Natural killer cell treated with Interleukin-12 subunit alpha and Interleukin-12 subunit beta and Interleukin-15 and Interleukin-18, amount 100 ng/mL, for 72 hours (primary cell): ENCODE measurements at regions not wholly inside any gene's neighbourhood (a gene's known extent, or its start where the extent isn't known, plus 50 kb on each side); places are given as distances from the start of the nearest gene placed in this dataset.

Source experiments
- ATAC-seq, 2 donors: fragments of 150-1000 bp; cut with Tn5 transposase in 1 of 2; sonication (Bioruptor Pico), chemical (Tn5 transposase) in 1 of 2; 2 replicates each; pipeline ENCODE4 v1.10.0; 2021
- DNase-seq: peaks from one replicate; pipeline ENCODE4 v3.0.0; 2022; ENCODE audit warnings: low spot score
- H3K27ac Mint-ChIP-seq, 2 donors: 1 replicate in 1 of 2; 2 replicates in 1 of 2; pipeline ENCODE4 v1.8.0; 2022; ENCODE audit warnings: mixed read lengths in 2 of 2, mild to moderate bottlenecking in 1 of 2, moderate library complexity in 1 of 2
- H3K27me3 Mint-ChIP-seq, 2 donors: 1 replicate in 1 of 2; 2 replicates in 1 of 2; pipeline ENCODE4 v1.8.0; 2022; ENCODE audit warnings: mixed read lengths in 2 of 2
- H3K36me3 Mint-ChIP-seq: one replicate; pipeline ENCODE4 v1.8.0; 2022; ENCODE audit warnings: mixed read lengths
- H3K4me1 Mint-ChIP-seq, 2 donors: 1 replicate in 1 of 2; 2 replicates in 1 of 2; pipeline ENCODE4 v1.8.0; 2022; ENCODE audit warnings: low read depth in 2 of 2, mixed read lengths in 2 of 2, mild to moderate bottlenecking in 1 of 2
- H3K4me3 Mint-ChIP-seq: one replicate; pipeline ENCODE4 v1.8.0; 2022; ENCODE audit warnings: mixed read lengths
- H3K9me3 Mint-ChIP-seq: 2 replicates; pipeline ENCODE4 v1.8.0; 2022; ENCODE audit warnings: mixed read lengths

DNA sequence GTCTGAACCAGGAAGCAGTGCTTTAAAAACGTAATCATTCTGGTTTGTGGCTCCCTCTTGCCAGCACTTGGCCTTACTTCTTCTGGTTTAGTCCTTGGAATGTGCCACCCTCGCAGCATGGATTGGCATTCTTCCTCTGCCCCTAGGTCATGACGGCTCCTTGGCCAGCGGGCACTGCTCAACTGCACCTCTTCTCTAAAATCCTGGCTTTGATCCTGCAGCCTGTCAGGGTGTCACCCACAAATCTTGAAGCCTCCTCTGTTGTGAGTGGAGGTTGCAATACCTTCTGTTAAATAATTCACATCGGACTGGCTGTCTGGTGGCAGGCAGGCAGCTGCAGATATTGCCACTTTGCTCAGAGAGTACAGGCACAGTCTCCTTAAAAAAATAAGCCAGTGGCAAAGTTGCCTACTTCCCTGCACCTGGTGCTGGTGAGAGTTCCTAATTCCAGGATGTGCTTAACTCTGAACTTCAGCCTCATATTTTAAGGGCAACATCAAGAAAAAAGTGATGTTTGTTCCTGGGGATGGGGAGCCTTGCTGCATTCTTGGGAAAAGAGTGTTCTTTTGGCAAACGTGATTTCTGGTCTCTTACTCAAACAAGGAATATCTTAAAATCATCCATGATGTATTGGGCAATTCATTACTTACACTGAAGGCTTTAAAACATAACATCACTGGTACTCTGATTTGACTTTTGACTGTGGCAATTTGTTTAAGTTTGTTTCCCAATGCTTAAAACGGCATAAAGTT is 179.8 kb downstream of the FOXA2 start:
- H3K27me3 Mint-ChIP-seq = no peaks in the 10 kb centered on the region
- peak overlapping the region; percentile 77 for H3K4me3 Mint-ChIP-seq
- ATAC-seq = no peak
- DNase-seq = no peak
- H3K27ac Mint-ChIP-seq = no peak overlapping the region
- peaks cover 3% of the 10 kb centered on the region for H3K9me3 Mint-ChIP-seq
- peaks cover 12 to 20% of the 10 kb centered on the region in 2 donors for H3K4me1 Mint-ChIP-seq
- H3K36me3 Mint-ChIP-seq = no peaks in the 10 kb centered on the region

DNA sequence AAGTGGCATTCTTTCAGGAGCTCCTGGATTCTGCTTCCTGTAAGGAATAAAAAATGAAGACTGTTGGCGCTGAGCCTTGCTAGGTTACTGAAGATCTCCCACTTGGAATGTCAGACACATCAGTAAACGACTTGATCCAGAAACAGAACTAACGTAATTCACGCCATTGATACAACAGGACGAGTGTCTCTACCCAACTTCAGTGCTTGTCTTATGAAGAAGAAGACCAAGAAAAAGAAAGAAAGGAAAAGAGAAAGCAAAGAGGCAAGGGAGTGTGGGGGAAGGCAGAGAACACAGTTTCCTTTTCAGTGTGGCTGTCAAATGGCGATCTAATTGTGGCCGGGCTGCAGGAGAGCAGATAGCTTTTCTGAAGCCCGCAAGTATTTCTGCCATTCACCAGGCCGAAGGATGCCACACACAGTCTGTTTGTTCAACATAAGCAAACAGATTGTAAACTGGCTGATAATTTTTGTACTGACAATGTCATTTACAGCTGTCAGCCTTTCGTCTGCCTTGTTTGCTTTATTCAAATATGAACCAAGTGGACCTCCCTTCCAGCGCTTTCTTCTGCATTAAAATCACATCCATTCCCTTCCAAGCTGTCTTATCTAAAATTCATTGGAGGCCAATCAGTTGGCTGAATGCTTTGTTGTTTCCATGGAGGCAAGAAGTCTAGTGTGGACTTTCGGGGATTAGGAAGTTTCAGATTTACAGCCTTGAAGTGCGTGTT is 180.6 kb downstream of the FOXA2 start:
- DNase-seq (no peak), ATAC-seq (peak in 1 of 2 donors; percentile 76)
- Mint-ChIP-seq H3K4me3 (peak overlapping the region; percentile 77), H3K36me3 (no peaks in the 10 kb centered on the region), H3K27me3 (no peaks in the 10 kb centered on the region), H3K27ac (peak overlapping the region in 1 of 2 donors; percentile 69), H3K4me1 (peaks cover 12 to 20% of the 10 kb centered on the region in 2 donors), H3K9me3 (peaks cover 5% of the 10 kb centered on the region)

- peaks cover 5% of the 10 kb centered on the region for H3K9me3 Mint-ChIP-seq
- DNase-seq = no peak
- no peaks in the 10 kb centered on the region for H3K36me3 Mint-ChIP-seq
- H3K4me1 Mint-ChIP-seq = peaks cover 12 to 20% of the 10 kb centered on the region in 2 donors
- H3K27ac Mint-ChIP-seq = peak overlapping the region in 1 of 2 donors; percentile 69
- H3K4me3 Mint-ChIP-seq = peak overlapping the region; percentile 77
- peak in 1 of 2 donors; percentile 24 for ATAC-seq
- H3K27me3 Mint-ChIP-seq = peaks cover 2 to 3% of the 10 kb centered on the region in 2 donors
Measured at GRCh38 chr20:22403022-22403631, 181.2 kb downstream of the FOXA2 start.

- Mint-ChIP-seq H3K36me3 (no peaks in the 10 kb centered on the region), H3K27ac (no peak overlapping the region), H3K27me3 (peaks cover 3 to 7% of the 10 kb centered on the region in 2 donors), H3K4me1 (peaks cover 12 to 20% of the 10 kb centered on the region in 2 donors), H3K4me3 (peak overlapping the region; percentile 15), H3K9me3 (peaks cover 5% of the 10 kb centered on the region)
- no peak for DNase-seq
- no peak for ATAC-seq
Measured at GRCh38 chr20:22402550-22402949, 181.8 kb downstream of the FOXA2 start.

DNA sequence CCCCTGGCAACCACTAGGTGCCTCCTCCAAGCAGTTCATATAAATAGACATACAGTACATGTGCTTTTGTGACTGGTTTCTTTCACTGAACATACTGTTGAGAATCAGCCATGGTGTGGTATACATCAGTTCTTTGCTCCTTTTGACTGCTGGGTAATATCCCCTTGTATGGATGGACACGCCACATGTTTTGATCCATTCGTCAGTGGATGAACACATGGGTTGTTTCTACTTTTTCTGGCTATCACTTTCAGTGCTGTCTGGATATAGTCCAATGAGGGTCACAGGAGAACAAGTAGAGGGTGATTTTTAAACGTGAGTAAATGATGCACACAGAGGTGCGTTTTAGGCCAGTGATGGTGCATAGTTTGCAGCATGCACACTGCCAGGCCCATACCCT is 183.9 kb downstream of the FOXA2 start:
- Mint-ChIP-seq H3K9me3 (peaks cover 5% of the 10 kb centered on the region), H3K36me3 (no peaks in the 10 kb centered on the region), H3K4me3 (no peak overlapping the region), H3K4me1 (peaks cover 12 to 20% of the 10 kb centered on the region in 2 donors), H3K27me3 (peaks cover 3 to 7% of the 10 kb centered on the region in 2 donors), H3K27ac (no peak overlapping the region)
- DNase-seq = no peak
- no peak for ATAC-seq

DNA sequence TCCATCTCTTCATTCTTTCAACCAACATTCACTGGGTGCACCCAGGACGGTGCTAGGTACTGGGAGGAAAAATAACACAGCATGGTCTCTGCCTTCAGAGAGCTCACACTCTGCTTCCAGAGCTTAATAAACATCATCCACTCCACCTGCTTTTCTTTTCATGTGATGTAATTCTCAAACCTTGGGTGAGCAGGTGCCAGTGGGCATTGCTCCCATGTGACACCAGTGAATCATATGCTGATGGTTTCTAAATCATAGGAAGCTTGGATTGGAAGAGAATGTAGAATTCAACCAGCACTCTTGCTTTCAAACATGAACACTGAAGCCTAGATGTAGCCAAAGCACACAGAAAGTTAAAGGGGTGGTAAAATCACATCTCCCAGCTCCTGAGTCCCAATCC is 189.8 kb downstream of the FOXA2 start:
- Mint-ChIP-seq H3K4me3 (no peak overlapping the region), H3K36me3 (no peaks in the 10 kb centered on the region), H3K9me3 (peaks cover 3% of the 10 kb centered on the region), H3K27me3 (peaks cover 3 to 7% of the 10 kb centered on the region in 2 donors), H3K27ac (no peak overlapping the region), H3K4me1 (no peaks in the 10 kb centered on the region)
- ATAC-seq (no peak), DNase-seq (no peak)

DNA sequence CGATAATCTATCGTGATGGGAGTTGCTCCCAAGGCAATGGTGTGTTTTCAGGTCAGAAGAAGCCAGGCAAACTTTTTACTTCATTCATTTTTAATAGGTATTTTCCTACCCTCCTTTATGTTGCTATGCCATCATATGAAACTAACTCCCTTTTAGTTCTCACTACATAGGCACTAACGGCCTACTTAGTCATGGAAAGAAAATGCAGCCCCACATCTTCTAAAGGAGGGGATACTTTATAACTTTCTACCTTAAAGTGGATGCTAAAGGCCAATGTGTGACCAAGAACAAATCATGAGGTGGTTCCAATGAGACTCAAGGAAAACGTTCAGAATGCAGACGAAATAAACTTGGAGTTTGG is 193.8 kb downstream of the FOXA2 start:
- H3K4me1 Mint-ChIP-seq = no peaks in the 10 kb centered on the region
- no peaks in the 10 kb centered on the region for H3K36me3 Mint-ChIP-seq
- H3K9me3 Mint-ChIP-seq = peaks cover 3% of the 10 kb centered on the region
- H3K27ac Mint-ChIP-seq = no peak overlapping the region
- H3K4me3 Mint-ChIP-seq = no peak overlapping the region
- DNase-seq (no peak), ATAC-seq (no peak)
- H3K27me3 Mint-ChIP-seq = no peaks in the 10 kb centered on the region

- Mint-ChIP-seq H3K27ac (no peak overlapping the region), H3K36me3 (no peaks in the 10 kb centered on the region), H3K9me3 (peaks cover 3% of the 10 kb centered on the region), H3K27me3 (no peaks in the 10 kb centered on the region), H3K4me3 (no peak overlapping the region), H3K4me1 (no peaks in the 10 kb centered on the region)
- no peak for DNase-seq
- ATAC-seq = no peak
Measured at GRCh38 chr20:22389836-22390542, 194.4 kb downstream of the FOXA2 start.

DNA sequence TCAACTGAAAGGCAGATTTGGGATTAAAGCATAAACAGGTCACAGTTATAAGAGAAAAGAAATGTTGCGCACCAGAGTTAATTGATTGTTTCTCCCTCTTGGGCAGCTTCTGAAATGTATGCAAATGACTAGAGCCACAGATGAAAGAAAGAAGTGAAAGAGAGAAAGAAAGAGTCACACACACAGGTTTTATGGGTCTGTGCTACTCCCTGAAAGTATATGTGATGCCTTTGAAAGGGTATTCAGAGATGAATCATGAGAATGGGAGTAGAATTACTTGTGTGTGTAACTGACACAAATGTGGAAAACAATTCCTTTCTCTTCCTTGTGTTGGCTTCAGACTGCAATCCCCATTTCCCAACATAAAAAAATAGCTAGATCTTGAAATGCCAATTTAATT is 196.9 kb downstream of the FOXA2 start:
- Mint-ChIP-seq H3K9me3 (peaks cover 3% of the 10 kb centered on the region), H3K4me1 (no peaks in the 10 kb centered on the region), H3K36me3 (no peaks in the 10 kb centered on the region), H3K27ac (no peak overlapping the region), H3K27me3 (no peaks in the 10 kb centered on the region), H3K4me3 (no peak overlapping the region)
- DNase-seq (no peak), ATAC-seq (no peak)

DNA sequence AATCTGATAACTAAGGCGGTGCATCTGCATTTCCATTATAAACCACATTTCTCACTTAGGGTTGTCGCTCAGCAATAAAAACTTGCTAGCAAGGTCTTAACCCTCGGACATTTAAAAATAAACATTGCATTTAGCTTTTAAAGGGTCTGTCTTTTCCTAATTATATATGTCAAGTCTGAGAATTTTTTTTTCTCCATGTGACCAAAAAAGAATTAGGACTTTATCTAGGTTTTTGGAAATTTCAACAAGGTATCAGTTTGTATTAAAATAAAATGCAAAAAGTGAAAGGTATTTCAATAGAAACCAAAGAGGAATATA is 198.1 kb downstream of the FOXA2 start:
- Mint-ChIP-seq H3K36me3 (no peaks in the 10 kb centered on the region), H3K9me3 (peaks cover 3% of the 10 kb centered on the region), H3K27me3 (no peaks in the 10 kb centered on the region), H3K4me3 (no peak overlapping the region), H3K27ac (no peak overlapping the region), H3K4me1 (no peaks in the 10 kb centered on the region)
- ATAC-seq (no peak), DNase-seq (no peak)

DNA sequence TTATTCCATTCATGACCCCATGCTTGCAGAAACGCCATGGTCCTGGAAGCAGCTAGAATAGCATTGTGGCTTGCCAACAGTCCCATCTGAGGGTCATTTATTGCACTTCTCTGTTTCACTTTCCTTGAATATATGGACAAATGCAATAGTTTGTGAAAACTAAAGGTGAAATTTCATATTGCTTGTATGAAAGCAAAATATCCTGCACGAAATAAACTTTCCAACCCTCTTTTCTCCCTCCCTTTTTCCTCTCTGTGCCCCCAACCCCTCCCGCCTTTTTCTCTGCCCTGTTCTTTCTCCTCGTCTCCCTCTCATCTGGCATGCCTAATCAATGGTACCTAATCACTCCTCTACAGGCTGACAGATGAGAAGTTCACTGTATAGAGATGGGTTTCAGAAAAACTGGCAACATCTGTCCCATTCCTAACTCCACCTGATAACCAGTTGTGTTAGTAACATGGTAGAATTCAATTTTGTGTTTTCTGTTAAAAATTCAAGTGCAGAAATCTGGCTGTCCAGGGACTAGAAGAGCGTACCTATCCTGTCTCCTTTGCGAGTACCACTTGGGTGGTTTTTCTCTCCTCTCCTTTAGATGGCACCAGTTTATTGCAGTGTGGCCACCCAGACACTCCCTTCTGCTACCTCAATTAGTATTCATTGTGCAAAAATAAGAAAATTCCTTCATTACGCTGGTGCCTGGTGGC is 198.6 kb downstream of the FOXA2 start:
- Mint-ChIP-seq H3K9me3 (peaks cover 3% of the 10 kb centered on the region), H3K4me1 (no peaks in the 10 kb centered on the region), H3K27ac (no peak overlapping the region), H3K27me3 (no peaks in the 10 kb centered on the region), H3K4me3 (no peak overlapping the region), H3K36me3 (no peaks in the 10 kb centered on the region)
- ATAC-seq (no peak), DNase-seq (no peak)

DNA sequence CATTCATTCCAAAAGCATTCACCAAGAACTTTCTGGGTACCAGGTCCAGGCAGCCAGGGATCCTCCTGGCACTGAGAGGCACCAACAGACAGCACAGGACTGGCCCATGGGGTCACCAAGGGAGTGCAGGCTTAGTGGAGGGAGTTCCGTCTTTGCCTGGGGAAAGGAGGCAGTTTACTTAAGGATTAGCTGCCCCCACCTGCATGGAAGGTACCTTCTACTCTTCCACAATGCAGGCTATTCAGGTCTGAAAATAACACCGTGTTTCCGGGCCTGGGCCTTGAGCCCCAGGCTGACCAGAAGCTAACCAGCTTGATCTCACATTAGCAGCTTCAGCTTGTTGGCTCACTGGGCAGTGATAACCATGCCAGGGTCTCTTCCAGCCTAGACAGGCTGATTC is 199.4 kb downstream of the FOXA2 start:
- Mint-ChIP-seq H3K4me3 (no peak overlapping the region), H3K9me3 (peaks cover 3% of the 10 kb centered on the region), H3K36me3 (no peaks in the 10 kb centered on the region), H3K4me1 (no peaks in the 10 kb centered on the region), H3K27me3 (no peaks in the 10 kb centered on the region), H3K27ac (no peak overlapping the region)
- ATAC-seq (no peak), DNase-seq (no peak)

- DNase-seq (no peak), ATAC-seq (no peak)
- Mint-ChIP-seq H3K27me3 (no peaks in the 10 kb centered on the region), H3K27ac (no peak overlapping the region), H3K4me3 (no peak overlapping the region), H3K36me3 (no peaks in the 10 kb centered on the region), H3K9me3 (peaks cover 3% of the 10 kb centered on the region), H3K4me1 (no peaks in the 10 kb centered on the region)
Measured at GRCh38 chr20:22383156-22383555, 201.2 kb downstream of the FOXA2 start.
